ENCODE measurements at regions not wholly inside any gene's neighbourhood (a gene's known extent, or its start where the extent isn't known, plus 50 kb on each side); places are given as distances from the start of the nearest gene placed in this dataset.

DNA sequence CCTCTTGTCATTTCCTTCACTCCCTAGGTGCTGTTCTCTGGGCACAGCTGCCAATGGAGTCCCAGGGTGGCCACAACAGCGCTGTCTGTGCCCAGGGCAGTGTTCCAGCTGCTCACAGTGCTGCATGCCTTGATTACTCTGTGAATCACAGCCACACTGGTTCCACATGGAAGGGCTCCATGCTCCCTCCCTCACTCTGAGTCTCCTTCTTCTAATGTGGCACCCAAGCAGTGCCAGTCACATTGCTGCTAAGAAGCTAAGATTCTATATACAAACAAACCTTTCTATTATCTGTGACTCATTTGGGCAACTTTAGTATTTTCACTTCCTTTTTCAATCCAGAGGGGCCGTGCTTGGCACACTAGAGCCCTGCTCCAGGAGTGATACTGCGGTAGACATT, 248.7 kb downstream of the TDRD3 start:
- no peaks in the 10 kb centered on the region for H3K4me1 ChIP-seq
- H3K27ac ChIP-seq: no peak overlapping the region
- no peak overlapping the region for H3K4me3 ChIP-seq
- TF ChIP-seq, protein P1, sequence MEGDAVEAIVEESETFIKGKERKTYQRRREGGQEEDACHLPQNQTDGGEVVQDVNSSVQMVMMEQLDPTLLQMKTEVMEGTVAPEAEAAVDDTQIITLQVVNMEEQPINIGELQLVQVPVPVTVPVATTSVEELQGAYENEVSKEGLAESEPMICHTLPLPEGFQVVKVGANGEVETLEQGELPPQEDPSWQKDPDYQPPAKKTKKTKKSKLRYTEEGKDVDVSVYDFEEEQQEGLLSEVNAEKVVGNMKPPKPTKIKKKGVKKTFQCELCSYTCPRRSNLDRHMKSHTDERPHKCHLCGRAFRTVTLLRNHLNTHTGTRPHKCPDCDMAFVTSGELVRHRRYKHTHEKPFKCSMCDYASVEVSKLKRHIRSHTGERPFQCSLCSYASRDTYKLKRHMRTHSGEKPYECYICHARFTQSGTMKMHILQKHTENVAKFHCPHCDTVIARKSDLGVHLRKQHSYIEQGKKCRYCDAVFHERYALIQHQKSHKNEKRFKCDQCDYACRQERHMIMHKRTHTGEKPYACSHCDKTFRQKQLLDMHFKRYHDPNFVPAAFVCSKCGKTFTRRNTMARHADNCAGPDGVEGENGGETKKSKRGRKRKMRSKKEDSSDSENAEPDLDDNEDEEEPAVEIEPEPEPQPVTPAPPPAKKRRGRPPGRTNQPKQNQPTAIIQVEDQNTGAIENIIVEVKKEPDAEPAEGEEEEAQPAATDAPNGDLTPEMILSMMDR (IDR thresholded peaks at IDR 0.05): no peak
- DNase-seq: no peak
- ATAC-seq: no peak
- intact Hi-C loops (cut with DNase I): no loop called here
- no peaks in the 10 kb centered on the region for H3K27me3 ChIP-seq
- no peaks in the 10 kb centered on the region for H3K36me3 ChIP-seq
- H3K9me3 ChIP-seq: no peaks in the 10 kb centered on the region

- Histone ChIP-seq H3K9me3 (no peaks in the 10 kb centered on the region), H3K27ac (no peak overlapping the region), H3K4me3 (no peak overlapping the region), H3K27me3 (no peaks in the 10 kb centered on the region), H3K36me3 (no peaks in the 10 kb centered on the region), H3K4me1 (no peaks in the 10 kb centered on the region)
- intact Hi-C loops (cut with DNase I): no loop called here
- no peak for ATAC-seq
- TF ChIP-seq, protein P1 (IDR thresholded peaks at IDR 0.05): no peak
- DNase-seq: no peak
Observed at GRCh38 chr13:60642552-60642951, 245.5 kb downstream of the TDRD3 start.

GRCh38 chr13:60629158-60629557, 232.1 kb downstream of the TDRD3 start:
- intact Hi-C loops (cut with DNase I): no loop called here
- no peak for ATAC-seq
- TF ChIP-seq, protein P1 (IDR thresholded peaks at IDR 0.05): no peak

DNA sequence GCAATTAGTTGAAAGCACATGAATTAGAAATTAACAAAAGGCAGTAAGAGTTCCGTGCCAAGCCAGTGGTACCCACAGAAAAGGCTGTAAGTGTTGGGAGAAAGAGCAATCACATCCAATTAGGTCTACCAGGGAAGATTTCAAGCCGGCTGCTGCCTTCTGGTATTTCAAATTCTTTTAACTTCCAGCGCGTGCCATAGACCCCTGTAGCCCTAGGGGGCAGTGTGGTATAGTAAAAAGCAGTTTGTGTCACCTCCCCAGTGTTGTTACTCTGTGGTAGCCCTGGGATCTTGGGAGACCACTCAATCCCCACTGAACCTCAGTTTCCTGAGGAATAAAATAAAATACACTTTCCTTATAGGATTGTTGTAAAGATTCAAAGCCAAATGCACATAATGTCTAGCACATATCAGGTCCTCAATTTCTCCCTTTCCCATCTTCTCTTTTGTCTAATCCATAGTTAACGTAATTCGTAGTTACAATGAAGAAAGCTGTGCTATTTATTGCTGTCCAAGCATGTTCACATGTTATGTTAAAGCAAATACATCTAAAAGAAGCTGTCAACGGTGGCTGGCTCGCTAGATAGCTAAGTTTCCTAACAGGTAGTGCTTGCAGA, 230.2 kb downstream of the TDRD3 start:
- H3K36me3 ChIP-seq: no peaks in the 10 kb centered on the region
- no peak overlapping the region for H3K27ac ChIP-seq
- H3K9me3 ChIP-seq: no peaks in the 10 kb centered on the region
- TF ChIP-seq, protein P1 (IDR thresholded peaks at IDR 0.05): peak; percentile 41 to 57
- peak in 2 of 4 donors; percentile 7 to 39 for DNase-seq
- no peak overlapping the region for H3K4me3 ChIP-seq
- intact Hi-C loops (cut with DNase I): no loop called here
- peak; percentile 85 for ATAC-seq
- H3K27me3 ChIP-seq: no peaks in the 10 kb centered on the region
- H3K4me1 ChIP-seq: no peaks in the 10 kb centered on the region

More at GRCh38 chr13:60629158-60629557, 232.1 kb downstream of the TDRD3 start:
- no peak overlapping the region for H3K4me3 ChIP-seq
- H3K4me1 ChIP-seq: no peaks in the 10 kb centered on the region
- DNase-seq: no peak
- H3K27ac ChIP-seq: no peak overlapping the region
- no peaks in the 10 kb centered on the region for H3K36me3 ChIP-seq
- H3K9me3 ChIP-seq: no peaks in the 10 kb centered on the region
- H3K27me3 ChIP-seq: no peaks in the 10 kb centered on the region

Small RNAs in the stretch of these regions (microRNA-seq; reads per million reads assigned to microRNA genes)
- 0 reads per million in 2 donors for gene MIR3169

Measured in left lung (tissue), 4 donors.